ENCODE measurements at regions not wholly inside any gene's neighbourhood (a gene's known extent, or its start where the extent isn't known, plus 50 kb on each side); places are given as distances from the start of the nearest gene placed in this dataset.
A peak's percentile ranks its signal among the peaks of the same experiment; 100 is the strongest.

DNA sequence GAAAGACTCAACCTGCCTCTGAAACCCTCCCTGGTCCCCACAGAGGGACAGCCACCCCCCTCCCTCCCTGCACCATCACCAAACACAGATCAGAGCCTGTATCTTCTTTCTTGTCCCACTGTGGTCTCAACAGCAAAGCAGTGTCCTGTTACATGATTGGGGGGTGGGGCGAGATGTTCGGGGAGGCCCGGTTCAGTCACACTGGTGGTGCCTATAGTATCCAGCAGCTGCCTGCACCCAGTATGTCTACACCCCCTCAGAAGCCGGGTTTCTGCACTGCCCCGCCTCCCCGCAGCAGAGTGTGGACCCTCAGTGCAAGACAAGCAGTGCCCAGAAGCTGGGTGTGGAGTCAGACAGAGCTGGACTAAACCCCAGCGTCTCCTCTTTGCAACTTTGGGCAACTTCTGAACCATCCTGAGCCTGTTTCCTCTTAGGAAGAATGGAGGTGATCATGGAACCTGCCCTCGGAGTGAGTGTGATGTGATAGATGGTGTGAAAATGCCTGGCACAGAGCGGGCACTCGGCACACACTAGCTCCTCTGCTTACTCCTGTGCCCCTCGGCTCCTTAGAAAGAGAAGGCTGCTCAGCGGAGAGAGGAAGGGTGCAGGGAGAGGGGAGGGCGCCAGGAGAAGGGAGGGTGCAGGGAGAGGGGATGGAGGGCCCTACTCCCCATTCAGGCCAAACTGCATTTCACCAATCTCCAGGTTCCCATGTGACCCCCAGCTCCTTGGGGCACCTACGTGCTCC lies 84.0 kb upstream of the TNRC6C start:
- no peak for DNase-seq
- H3K27ac ChIP-seq (ENCODE audit: low read length), result no peak overlapping the region
- H3K27me3 ChIP-seq (ENCODE audit: control insufficient read depth, insufficient read depth, low read length), result peaks cover 4% of the 10 kb centered on the region
- no peak overlapping the region for H3K4me3 ChIP-seq (ENCODE audit: low read length)
- 77% methylated on average over 9 of the region's 14 CpGs for WGBS (ENCODE audit: insufficient coverage)
- H3K36me3 ChIP-seq (ENCODE audit: control insufficient read depth, insufficient read depth, low read length), result no peaks in the 10 kb centered on the region
- H3K4me1 ChIP-seq (ENCODE audit: control insufficient read depth, insufficient read depth, low read length), result peaks cover 11% of the 10 kb centered on the region
- peaks cover 8% of the 10 kb centered on the region for H3K9me3 ChIP-seq (replicated peaks; ENCODE audit: control insufficient read depth, low read depth, low read length)

DNA sequence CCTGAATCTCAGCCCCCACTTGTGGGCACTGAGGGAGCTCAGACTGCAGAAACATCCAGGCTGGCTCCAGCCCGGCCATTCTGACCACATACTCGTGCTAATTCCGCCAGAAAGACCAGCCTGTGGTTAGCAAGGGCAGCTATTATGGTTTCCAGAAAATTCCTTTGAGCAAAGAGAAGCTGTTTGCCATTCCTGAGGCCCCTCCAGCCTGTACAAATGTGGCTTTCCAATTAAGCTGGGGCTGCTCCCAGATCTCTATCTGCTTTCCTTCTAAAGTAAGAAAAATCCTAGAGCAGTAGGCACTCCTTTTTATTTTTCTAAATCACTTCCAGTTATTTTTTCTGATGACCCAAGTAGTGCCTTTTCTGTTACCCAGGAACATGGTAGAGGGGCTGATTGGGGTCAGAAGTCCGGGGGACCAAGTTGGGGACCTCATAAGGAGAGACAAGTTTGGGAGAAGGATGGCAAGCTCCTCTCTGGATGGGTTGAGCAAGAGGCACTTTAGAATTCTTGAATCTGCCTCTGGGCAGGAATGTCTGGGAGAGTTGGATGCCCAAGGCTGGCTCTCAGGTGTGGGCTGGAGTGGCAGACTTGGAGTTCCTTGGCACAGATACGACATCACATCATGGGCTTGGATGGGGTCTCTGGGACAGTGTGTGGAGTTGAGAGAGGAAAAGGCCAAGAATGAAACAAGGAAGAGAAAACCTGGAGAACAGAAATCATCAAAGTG lies 83.3 kb upstream of the TNRC6C start:
- peaks cover 3% of the 10 kb centered on the region for H3K27me3 ChIP-seq (ENCODE audit: control insufficient read depth, insufficient read depth, low read length)
- H3K4me3 ChIP-seq (ENCODE audit: low read length), result no peak overlapping the region
- DNase-seq, result no peak
- H3K27ac ChIP-seq (ENCODE audit: low read length), result no peak overlapping the region
- H3K9me3 ChIP-seq (replicated peaks; ENCODE audit: control insufficient read depth, low read depth, low read length), result peaks cover 8% of the 10 kb centered on the region
- no peaks in the 10 kb centered on the region for H3K36me3 ChIP-seq (ENCODE audit: control insufficient read depth, insufficient read depth, low read length)
- 61% methylated on average over 4 of the region's 5 CpGs for WGBS (ENCODE audit: insufficient coverage)
- peaks cover 15% of the 10 kb centered on the region for H3K4me1 ChIP-seq (ENCODE audit: control insufficient read depth, insufficient read depth, low read length)

DNA sequence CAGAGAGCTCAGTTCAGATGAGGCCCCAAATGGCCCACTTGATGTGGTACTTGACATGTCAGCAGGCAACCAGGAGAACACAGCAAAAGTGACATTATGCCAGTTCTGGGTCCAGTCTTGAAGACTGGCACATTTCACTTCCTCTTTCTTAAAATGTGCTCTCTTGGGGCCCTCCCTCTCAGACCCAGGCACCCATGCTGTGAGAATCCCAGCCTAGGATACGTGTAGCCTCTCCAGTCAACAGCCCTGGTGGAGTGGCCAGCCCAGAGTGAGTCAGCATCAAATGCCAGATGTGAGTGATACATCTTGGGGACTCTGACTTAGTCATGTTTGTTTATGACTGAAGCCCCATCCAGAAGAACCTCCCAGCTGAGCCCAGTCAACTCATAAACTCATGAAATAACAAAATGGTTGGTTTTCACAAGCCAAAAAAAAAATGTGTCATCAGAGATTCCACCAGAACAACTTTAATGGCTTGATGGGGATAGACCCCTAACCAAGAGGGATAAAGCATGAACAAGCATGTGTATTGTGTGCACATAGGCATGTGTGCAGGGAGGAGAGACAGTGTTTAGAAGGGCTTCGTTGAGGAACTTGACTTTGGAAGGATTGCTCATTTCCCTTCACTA lies 82.5 kb upstream of the TNRC6C start:
- H3K27ac ChIP-seq (ENCODE audit: low read length), result no peak overlapping the region
- no CpG with 5 or more reads among the region's 2 CpGs for WGBS (ENCODE audit: insufficient coverage)

DNA sequence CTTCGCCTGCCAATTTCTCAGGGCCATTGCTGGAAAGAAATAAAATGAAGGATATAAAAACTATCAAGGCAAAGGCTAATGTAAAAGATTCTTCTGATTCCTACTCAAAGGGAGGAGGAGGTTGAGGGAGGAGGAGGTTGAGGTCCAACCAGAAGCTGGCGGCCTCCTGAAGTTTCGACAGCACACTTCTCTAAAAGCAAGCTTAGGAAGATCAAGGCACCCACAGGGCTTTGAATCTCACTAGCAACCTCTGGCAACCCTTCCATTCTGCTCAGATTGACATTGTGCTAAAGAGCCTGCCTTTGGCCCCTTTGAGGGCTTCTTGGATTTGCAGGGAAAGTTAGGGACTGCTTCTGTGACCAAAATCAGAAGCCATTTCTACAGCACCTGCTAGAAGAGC lies 81.5 kb upstream of the TNRC6C start:
- H3K36me3 ChIP-seq (ENCODE audit: control insufficient read depth, insufficient read depth, low read length), result no peaks in the 10 kb centered on the region
- H3K27me3 ChIP-seq (ENCODE audit: control insufficient read depth, insufficient read depth, low read length), result peaks cover 3% of the 10 kb centered on the region
- H3K4me1 ChIP-seq (ENCODE audit: control insufficient read depth, insufficient read depth, low read length), result peaks cover 33% of the 10 kb centered on the region
- H3K27ac ChIP-seq (ENCODE audit: low read length), result no peak overlapping the region
- WGBS (ENCODE audit: insufficient coverage), result no CpG with 5 or more reads among the region's 3 CpGs
- H3K9me3 ChIP-seq (replicated peaks; ENCODE audit: control insufficient read depth, low read depth, low read length), result peaks cover 8% of the 10 kb centered on the region
- no peak overlapping the region for H3K4me3 ChIP-seq (ENCODE audit: low read length)
- no peak for DNase-seq

More for the DNA sequence above, 82.5 kb upstream of the TNRC6C start:
- DNase-seq, result no peak
- H3K36me3 ChIP-seq (ENCODE audit: control insufficient read depth, insufficient read depth, low read length), result no peaks in the 10 kb centered on the region
- H3K4me3 ChIP-seq (ENCODE audit: low read length), result no peak overlapping the region
- peaks cover 3% of the 10 kb centered on the region for H3K27me3 ChIP-seq (ENCODE audit: control insufficient read depth, insufficient read depth, low read length)
- peaks cover 23% of the 10 kb centered on the region for H3K4me1 ChIP-seq (ENCODE audit: control insufficient read depth, insufficient read depth, low read length)
- H3K9me3 ChIP-seq (replicated peaks; ENCODE audit: control insufficient read depth, low read depth, low read length), result peaks cover 8% of the 10 kb centered on the region

DNA sequence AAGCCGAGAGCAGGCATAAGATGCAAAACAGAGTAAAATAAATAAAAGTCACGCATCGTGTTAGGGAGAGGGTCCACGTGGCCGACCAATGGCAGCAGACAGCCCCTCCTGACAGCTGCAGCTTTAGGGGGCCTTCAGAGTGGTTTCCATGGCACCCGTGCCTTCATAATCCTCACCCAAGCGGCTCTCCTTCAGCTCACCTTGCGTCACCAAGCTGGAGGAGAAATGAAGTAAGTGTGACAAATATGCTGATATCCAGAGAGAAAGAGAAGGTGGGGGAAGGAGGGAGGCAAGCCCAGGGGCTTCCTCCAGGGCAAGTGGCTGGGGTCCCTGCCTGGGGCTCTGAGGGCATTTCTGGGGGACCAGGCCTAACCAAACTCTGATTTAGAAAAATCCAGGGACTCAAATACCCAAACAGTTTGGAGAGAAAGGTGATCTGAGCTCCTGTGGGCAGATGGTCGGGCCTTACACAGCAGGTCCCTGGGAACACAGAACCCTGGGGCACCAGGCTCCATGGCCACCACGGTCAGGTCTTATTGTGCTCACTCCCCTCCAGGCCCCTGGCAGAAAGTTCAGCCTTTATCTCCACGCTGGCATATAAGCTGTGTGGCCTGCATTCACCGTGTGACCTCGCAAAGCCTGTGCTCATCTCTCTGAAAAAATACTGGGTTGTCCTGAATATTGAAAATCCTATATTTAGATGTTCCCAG lies 80.7 kb upstream of the TNRC6C start:
- H3K36me3 ChIP-seq (ENCODE audit: control insufficient read depth, insufficient read depth, low read length), result no peaks in the 10 kb centered on the region
- H3K27ac ChIP-seq (ENCODE audit: low read length), result no peak overlapping the region
- peaks cover 8% of the 10 kb centered on the region for H3K9me3 ChIP-seq (replicated peaks; ENCODE audit: control insufficient read depth, low read depth, low read length)
- H3K27me3 ChIP-seq (ENCODE audit: control insufficient read depth, insufficient read depth, low read length), result peaks cover 3% of the 10 kb centered on the region
- H3K4me1 ChIP-seq (ENCODE audit: control insufficient read depth, insufficient read depth, low read length), result peaks cover 38% of the 10 kb centered on the region
- DNase-seq, result no peak
- no peak overlapping the region for H3K4me3 ChIP-seq (ENCODE audit: low read length)
- 69% methylated on average over 6 of the region's 13 CpGs for WGBS (ENCODE audit: insufficient coverage)

DNA sequence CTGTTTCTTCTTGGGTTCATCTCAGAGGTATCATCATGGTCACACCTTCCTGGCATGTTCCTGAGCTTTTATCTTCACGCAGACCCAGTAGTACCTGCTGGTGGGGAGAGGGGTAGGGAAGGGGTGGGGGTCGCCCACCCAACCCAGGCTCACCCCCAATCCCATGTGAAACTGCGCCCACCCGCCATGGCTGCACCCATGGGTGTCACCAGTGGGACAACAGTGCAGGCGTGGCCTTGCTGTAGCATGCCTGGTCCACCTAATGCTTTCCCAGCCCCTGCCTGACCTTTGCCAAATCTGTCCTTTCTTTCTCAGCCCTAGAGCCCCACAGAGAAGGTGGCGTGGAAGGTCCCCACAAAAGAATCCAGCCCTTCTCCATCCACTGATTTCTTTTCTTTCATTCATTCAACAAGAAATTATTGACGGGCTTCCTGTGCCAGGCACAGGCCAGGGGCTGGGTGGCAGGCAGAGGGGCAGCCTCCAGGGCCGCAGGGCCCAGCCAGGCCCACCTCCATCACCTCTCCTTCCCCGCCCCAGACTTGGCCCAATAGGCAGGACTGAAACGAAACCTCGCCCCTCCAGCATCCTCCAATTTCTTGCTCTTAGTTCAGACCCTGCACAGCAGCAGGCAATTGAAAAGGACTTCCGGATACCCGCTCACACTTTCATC lies 79.1 kb upstream of the TNRC6C start:
- H3K27ac ChIP-seq (ENCODE audit: low read length), result no peak overlapping the region
- H3K27me3 ChIP-seq (ENCODE audit: control insufficient read depth, insufficient read depth, low read length), result peaks cover 12% of the 10 kb centered on the region
- H3K4me3 ChIP-seq (ENCODE audit: low read length), result no peak overlapping the region
- WGBS (ENCODE audit: insufficient coverage), result 96% methylated on average over 9 of the region's 13 CpGs
- no peak for DNase-seq
- H3K36me3 ChIP-seq (ENCODE audit: control insufficient read depth, insufficient read depth, low read length), result no peaks in the 10 kb centered on the region
- H3K9me3 ChIP-seq (replicated peaks; ENCODE audit: control insufficient read depth, low read depth, low read length), result peaks cover 8% of the 10 kb centered on the region
- peaks cover 41% of the 10 kb centered on the region for H3K4me1 ChIP-seq (ENCODE audit: control insufficient read depth, insufficient read depth, low read length)

DNA sequence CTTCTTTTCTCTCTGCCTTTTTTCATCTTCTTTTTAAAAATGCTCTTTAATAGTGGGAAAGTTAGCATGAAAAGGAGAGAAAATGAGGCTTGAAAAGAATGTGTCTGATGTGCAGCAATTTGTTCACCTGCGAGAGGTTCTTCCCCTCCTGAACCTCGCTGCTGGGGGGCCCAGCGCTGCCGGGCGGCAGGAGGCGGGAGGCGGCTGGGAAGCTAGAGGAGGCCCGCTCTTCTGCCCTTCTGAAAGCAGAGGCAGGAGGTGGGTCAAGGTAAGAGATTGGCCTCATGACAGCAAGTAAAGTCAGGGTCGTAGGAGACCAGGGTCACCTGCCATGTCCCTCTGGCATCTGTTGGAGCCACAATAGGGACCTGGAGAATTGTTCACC lies 78.6 kb upstream of the TNRC6C start:
- WGBS (ENCODE audit: insufficient coverage), result 87% methylated on average over 7 of the region's 9 CpGs
- no peaks in the 10 kb centered on the region for H3K36me3 ChIP-seq (ENCODE audit: control insufficient read depth, insufficient read depth, low read length)
- H3K9me3 ChIP-seq (replicated peaks; ENCODE audit: control insufficient read depth, low read depth, low read length), result peaks cover 8% of the 10 kb centered on the region
- peaks cover 11% of the 10 kb centered on the region for H3K27me3 ChIP-seq (ENCODE audit: control insufficient read depth, insufficient read depth, low read length)
- H3K4me3 ChIP-seq (ENCODE audit: low read length), result no peak overlapping the region
- peaks cover 41% of the 10 kb centered on the region for H3K4me1 ChIP-seq (ENCODE audit: control insufficient read depth, insufficient read depth, low read length)
- no peak overlapping the region for H3K27ac ChIP-seq (ENCODE audit: low read length)
- DNase-seq, result no peak

DNA sequence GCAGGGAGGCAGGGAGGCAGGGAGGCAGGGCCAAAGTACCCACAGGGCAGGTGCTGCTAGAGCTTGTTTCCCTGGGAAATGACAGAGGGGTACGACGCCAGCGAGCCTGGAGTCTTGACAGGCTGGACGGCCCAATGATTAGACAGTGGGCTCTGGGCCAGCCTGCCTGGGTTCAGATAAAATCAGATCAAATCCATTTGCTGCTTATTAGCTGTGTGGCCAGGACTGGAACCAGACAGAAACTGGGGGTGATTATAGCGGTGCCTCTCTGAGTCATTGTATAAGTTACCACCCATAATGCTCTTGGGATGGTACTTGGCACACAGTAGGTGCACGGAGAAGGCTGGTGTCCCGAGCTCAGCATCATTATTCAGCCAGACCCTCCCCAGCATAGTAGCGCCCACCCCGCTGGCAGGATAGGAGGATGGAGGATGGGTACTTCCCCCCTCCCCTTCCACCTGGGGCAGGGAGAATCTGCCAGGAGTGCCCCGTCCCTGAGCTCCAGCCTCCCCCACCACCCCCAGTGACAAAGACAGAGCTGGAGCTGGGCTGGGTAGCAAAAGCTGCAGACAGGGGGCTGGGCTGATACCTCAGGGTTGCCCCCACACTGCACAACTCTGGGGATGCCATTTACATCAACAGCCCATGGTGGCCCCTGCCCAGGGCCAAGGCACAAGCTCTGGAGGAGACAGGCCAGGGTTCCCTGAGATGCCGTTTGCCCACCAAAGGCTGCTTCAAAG lies 77.6 kb upstream of the TNRC6C start:
- WGBS (ENCODE audit: insufficient coverage), result 74% methylated on average over 9 of the region's 11 CpGs
- peaks cover 41% of the 10 kb centered on the region for H3K4me1 ChIP-seq (ENCODE audit: control insufficient read depth, insufficient read depth, low read length)
- no peak overlapping the region for H3K4me3 ChIP-seq (ENCODE audit: low read length)
- no peak for DNase-seq
- H3K27me3 ChIP-seq (ENCODE audit: control insufficient read depth, insufficient read depth, low read length), result peaks cover 11% of the 10 kb centered on the region
- no peaks in the 10 kb centered on the region for H3K36me3 ChIP-seq (ENCODE audit: control insufficient read depth, insufficient read depth, low read length)
- H3K9me3 ChIP-seq (replicated peaks; ENCODE audit: control insufficient read depth, low read depth, low read length), result peaks cover 3% of the 10 kb centered on the region
- H3K27ac ChIP-seq (ENCODE audit: low read length), result peak overlapping the region; percentile 58

DNA sequence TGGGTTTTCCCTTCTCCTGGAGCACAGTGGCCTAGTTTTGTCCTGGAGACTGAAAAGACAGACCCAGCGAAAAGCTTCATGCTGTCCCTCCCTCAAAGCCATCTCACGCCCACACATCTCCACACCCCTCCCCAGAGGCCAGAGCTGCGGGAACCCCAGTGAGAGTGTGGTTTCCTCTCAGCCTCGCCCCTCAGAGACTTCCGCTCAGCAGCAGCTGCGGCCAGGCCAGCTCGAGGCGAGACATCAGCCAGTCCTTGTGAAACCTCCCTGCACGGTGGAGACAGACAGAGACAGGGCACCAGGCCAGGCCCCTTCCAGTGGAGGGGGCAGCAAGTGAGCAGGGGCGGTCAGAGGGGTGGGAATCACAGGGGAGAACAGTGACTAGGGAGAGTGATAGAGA lies 77.0 kb upstream of the TNRC6C start:
- no peaks in the 10 kb centered on the region for H3K36me3 ChIP-seq (ENCODE audit: control insufficient read depth, insufficient read depth, low read length)
- H3K27ac ChIP-seq (ENCODE audit: low read length), result peak overlapping the region; percentile 58
- H3K9me3 ChIP-seq (replicated peaks; ENCODE audit: control insufficient read depth, low read depth, low read length), result no peaks in the 10 kb centered on the region
- peak; percentile 87 for DNase-seq
- H3K4me1 ChIP-seq (ENCODE audit: control insufficient read depth, insufficient read depth, low read length), result peaks cover 43% of the 10 kb centered on the region
- H3K4me3 ChIP-seq (ENCODE audit: low read length), result no peak overlapping the region
- 10% methylated on average over 8 of the region's 10 CpGs for WGBS (ENCODE audit: insufficient coverage)
- peaks cover 13% of the 10 kb centered on the region for H3K27me3 ChIP-seq (ENCODE audit: control insufficient read depth, insufficient read depth, low read length)

Measured in muscle of leg (tissue), 3 donors.